GM19468 (cell line): ENCODE measurements at regions not wholly inside any gene's neighbourhood (a gene's known extent, or its start where the extent isn't known, plus 50 kb on each side); places are given as distances from the start of the nearest gene placed in this dataset.

ENCODE experiments used
- ATAC-seq: cut with Tn5 transposase; IDR thresholded peaks from one replicate; pipeline ENCODE4 v1.9.1; 2021; ENCODE audit warnings: mild to moderate bottlenecking, moderate library complexity, moderate number of reproducible peaks; ENCODE audit not compliant: unreplicated experiment; ENCODE audit errors: extremely low read depth

DNA sequence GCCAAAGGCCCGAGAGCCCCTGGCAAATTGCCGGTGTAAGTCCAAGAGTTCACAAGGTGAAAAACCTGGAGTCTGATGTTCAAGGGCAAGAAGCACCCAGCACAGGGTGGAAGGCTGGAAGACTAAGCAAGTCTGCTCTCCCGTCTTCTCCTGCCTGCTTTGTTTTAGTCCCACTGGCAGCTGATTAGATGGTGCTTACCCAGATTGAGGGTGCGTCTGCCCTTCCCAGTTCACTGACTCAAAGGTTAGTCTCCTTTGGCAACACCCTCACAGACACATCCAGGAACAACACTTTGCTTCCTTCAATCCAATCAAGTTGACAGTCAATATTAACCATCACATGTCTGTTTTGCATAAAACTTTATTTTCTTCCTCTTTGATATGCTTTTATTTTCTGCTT, 157.4 kb downstream of the HS3ST1 start:
- no peak for ATAC-seq

DNA sequence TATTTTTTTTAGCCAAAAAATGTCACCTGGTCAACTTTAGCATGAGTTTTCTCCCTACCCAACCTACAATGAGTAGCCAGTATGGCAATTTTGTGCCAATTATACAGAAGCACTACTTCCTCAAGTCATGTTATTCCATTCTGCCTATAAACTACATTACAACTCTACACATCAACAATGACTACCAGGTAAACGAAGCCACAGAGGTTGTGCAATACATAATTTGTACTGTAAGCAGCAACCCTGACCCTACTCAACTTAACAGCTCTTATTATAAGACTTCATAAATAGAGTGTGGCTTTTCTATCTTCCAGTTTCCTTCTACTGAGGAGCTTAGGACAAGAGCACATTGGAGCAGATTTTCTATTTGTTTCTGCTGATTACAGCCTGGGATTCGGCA, 160.5 kb downstream of the HS3ST1 start:
- ATAC-seq = no peak

DNA sequence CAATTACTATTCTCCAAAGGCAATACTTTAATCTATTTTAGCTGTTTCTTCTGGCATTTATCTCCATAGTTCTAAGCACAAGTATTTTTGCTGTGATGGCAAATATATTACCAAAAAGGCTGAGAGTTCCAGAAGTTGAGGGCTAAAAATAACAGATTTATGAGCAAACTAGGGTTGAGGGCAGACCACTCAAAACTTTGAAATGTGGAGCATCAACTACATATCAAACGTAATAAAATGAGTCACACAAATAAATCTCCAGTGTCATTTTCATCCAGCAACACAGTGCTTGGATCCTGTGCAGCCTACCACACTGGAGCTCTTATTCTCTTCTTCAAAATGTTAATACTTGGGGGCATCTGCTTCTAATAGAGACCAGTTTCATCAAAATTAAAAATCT, 163.9 kb downstream of the HS3ST1 start:
- ATAC-seq = no peak

DNA sequence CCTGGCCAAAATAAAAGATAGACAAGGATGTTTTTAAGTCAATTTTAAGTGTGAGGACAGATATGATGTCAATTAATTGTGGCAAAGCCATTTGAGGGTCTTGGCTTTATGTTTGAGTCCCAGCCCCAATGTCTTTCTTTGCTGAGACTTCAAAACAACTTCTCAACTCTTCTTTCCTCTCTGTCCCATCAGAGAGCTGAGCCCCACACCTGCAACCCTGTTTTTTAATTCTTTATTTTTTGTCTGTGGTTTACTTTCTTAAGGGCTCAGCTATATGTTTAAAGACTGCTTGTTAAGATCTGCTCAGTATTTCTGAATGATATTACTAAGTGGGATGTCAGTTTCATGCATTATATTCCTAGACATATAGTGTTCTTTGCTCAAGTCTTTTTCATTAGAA, 164.3 kb downstream of the HS3ST1 start:
- ATAC-seq = no peak

DNA sequence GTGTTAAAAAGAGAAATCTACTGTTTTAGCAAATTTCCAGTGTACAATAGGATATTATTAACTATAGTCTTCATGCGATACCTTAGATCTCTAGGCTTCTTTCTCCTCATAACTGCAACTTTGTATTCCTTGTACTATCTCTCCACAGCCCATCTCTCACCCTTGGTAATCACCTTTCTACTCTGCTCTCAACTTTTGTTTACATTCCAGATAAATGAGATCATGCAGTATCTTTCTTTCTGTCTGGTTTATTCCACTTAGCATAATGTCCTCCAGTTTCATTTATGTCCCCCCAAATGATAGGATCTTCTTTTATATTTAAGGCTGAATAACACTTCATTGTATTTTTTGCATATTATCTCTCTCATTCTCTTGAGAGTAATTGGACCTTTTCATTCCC, 165.5 kb downstream of the HS3ST1 start:
- no peak for ATAC-seq

DNA sequence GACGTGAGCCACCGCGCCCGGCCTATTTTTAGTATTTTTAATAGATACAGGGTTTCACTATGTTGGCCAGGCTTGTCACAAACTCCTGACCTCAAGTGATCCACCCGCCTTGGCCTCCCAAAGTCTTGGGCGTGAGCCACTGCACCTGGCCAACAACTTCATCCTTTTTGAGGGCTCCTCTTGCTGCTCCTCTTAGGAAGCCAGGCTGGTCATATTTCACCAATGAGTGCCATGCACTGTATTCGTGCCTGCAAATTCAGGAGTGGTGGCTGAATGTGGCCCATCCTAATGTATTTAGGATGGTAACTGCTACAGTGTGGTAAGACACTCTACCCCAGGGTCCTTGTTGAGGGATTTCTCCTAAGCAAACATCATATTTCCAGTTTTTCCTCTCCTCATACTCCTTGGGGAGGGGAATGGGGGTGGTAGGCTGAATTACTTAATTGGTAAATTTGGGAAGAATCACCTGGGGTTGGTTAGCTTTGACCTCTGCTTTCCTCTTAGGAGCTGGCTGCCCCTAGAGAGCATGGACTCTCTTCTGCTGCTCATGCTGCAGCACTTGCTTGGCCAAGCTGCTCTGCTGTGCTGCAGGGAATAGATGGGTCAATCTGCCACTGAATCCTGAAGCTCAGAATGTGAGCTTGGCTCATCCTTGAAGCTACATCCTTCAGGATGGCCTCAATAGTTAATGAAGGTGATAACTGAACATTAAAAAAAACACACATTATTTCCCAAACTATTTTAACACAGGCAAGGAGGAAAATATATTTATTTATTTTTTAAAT, 167.4 kb downstream of the HS3ST1 start:
- no peak for ATAC-seq

DNA sequence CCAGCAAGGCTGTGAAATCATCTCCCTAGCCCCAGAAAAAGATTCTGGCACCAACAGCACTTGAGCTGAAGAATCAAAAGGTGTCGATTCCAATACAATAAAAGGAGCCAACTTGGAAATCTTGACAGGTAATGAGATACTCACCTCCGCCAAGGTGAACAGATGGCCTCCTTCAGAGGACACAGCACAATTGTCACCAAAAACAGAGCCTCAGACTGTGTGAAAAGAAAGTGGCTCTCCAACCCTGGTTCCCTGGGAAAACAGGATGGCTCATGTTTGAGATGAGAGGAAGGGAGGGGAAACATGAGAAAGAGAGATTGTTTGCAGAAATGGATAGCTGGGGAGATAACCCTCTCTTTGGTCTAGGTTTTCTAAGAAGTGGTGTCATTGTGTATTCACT, 168.9 kb downstream of the HS3ST1 start:
- ATAC-seq = no peak

DNA sequence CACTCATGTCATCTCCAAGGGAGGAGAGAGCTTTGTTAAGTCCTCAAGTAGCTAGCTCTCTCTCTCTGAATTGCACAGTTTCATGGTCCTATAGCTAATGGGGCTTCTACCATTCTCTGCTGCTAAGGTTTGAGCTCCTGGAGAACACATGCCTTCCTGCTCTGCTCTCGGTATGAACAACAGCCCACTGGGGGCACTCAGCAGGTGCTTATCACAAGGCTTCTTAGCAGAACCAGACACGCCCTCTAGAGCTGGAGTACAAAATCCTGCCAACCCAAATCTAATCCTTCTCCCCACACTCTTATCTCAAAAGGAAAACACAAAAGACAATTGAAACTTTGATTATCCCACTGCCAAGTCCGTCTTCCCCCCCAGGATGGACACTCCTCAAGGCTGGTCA, 176.5 kb downstream of the HS3ST1 start:
- ATAC-seq = no peak

DNA sequence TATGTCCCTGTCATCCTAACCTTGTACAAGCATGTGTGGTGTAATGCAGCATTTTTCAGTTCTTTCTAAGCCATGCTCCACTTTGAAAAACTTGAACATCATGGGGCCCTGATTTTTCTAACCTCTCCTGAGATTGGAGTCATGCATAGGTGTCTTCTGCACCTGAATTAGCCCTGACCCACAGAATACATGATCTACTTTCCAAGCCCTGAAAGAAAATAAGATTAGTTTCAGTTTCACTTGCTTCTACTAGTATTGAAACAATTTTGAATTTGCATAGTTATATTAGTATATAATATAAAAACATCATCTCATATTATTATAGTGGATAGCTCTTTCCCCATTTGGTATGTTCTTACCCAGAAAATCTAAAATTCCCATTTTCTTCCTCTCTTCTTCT, 178.2 kb downstream of the HS3ST1 start:
- ATAC-seq = no peak

DNA sequence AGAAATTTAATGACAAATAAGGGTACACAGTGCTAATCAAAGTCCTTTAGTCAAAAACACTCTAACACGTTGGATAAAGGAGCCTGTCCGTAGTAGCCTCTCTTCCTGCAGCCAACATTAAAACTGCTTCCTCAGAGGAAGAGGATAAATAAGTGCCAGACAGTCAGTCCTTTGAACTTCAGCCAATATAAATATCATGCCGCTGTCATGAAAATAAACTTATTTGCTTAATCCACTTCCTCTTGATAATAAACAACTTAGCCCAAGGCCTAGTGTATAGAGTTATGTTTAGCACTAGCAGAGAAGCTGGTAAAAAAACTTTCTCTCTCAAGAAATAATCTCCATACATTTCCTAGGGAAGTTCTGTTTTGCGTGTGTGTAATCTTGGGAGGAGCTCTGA, 196.7 kb downstream of the HS3ST1 start:
- ATAC-seq = no peak

DNA sequence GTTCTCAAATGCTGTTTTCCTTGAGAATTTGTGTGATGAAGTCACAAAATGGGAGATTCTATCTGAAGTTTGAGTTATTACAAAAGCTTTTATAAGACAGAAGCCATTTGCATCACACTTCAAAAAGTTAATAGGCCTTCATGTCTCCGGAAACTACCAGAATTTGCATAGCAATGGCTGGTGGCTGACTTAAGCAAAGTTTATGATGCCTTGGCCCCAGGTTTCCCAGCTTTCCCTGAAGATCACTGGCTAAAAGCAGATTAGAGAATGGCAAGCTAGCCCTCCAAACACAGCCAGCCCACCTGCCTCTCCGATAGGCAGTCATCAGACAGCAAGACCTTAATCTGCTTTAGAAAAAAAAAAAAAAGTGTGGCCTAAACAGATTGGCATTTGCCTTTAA, 197.8 kb downstream of the HS3ST1 start:
- ATAC-seq = no peak

DNA sequence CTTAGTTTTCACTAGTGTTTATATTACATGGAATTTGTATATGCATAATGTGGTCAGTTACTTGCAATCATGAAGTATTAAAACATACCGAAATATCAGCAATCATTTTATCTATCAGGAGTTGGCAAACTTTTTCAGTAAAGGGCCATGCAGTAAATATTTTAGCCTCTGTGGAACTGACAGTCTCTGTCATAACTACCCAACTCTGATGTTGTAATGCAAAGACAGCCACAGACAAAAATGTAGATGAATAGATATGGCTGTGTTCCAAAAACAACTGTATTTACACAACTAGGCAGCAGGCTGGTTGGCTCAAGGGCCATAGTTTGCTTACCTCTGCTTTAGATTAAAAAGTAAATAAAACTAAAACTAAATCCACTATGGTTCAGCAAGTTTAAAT, 200.2 kb downstream of the HS3ST1 start:
- ATAC-seq = no peak

DNA sequence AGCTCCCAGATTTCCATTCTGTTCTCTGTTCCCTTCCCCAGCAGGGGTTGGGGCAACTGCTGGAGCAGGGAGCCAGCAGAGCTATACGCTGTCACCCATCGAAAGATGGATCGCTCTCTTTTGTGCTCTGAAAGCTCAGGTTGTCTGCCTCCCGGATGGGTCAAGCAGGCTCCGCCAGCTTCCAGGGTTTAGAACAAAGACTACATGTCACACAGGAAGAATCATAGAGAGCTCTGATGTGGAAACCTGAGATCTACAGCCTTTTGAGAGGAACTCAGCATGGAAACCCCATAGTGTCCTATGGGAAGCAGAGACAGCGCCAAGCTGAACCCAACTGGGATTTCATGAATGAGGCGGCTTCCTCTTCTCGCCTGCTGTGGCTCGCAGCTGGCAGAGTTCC, 205.4 kb downstream of the HS3ST1 start:
- no peak for ATAC-seq

DNA sequence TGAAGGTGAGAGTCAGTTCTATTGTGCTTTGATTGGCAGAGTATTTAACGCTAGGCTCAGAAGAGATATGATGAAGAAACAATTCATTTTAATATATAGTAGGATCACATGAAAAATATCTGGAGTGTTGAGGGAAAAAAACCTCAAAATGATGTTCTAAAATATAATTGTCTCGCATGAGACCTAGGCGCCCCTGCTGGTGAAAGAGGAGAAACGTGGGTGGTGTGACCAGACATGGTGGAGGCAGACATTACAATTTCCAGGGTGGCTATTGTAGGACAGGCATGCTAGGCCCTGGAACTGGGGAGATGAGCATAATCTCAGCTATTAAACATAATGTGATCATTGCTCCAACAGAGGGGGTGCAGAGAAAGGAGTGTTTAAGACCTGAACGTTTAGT, 210.0 kb downstream of the HS3ST1 start:
- no peak for ATAC-seq

DNA sequence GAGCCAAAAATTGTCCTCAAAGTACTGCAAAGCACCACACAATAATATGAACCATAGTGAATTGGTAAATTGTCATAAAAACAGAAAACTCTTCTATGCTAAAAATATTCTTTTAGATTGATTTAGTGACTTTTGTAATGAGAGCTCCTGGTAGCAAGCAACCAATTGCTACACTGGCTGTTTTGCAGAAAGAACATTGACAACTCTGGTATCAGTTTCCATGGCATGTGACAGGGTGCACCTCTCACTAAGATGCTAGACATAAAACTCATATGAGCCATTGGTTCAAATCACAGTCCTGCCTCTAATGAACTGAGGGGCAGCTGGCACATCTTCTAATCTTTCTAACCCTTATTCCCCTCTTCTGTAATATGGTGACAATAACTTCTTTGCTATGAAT, 212.2 kb downstream of the HS3ST1 start:
- no peak for ATAC-seq

DNA sequence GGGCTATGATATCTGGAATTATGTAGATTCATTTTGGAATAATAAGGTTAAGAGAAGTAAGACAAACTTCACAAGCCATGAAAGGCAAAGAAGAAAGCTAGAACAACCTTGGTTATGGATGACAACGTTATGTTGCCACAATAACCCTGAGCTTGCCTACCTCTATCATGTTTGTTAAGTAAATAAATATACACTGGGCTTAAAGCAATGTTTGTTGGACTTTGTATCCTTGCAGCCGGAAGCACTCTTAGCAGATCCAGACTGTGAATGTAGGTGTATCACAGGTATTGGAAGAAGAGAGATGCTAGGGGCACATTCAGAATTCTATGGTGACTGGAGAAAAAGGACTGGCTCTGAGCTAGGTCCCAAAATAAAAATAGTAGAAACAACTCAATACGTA, 214.4 kb downstream of the HS3ST1 start:
- ATAC-seq = no peak

DNA sequence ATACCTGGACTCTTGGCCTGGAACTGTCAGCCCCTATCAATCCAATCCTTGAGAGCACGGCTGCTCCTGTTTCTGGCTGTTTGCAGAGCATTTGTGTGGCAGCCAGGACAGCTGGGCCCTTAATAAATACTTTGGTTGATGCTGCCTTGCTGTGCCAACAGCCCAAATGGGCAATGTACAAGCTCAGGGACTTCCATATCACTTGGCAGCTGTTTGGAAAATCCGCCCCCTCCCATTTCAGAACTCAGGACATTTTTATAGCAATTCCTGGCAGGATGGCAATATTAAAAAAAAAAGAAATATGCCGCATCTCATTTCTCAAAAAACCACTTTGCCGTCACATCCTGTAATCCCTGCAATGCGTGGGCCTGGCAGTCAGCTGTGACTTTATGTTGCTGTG, 218.9 kb downstream of the HS3ST1 start:
- ATAC-seq = no peak

DNA sequence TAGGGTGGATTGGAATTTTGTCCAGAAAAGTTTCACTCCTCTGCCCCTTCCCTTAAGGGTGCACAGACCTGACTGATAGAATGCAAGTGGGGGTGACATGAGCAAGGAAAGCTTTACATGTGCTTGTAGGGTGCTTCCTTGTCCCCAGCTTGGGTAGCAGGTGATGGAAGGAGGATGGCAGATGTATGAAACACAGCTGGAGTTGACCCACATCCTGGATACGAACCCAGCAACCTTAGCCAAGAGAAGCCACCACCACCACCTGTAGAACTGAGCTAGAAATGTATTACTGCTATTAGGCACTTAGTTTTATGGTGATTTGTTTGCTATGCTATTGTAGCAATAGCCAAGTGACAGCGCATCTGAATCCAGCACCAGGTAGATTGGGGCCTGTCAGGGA, 227.4 kb downstream of the HS3ST1 start:
- ATAC-seq = no peak

DNA sequence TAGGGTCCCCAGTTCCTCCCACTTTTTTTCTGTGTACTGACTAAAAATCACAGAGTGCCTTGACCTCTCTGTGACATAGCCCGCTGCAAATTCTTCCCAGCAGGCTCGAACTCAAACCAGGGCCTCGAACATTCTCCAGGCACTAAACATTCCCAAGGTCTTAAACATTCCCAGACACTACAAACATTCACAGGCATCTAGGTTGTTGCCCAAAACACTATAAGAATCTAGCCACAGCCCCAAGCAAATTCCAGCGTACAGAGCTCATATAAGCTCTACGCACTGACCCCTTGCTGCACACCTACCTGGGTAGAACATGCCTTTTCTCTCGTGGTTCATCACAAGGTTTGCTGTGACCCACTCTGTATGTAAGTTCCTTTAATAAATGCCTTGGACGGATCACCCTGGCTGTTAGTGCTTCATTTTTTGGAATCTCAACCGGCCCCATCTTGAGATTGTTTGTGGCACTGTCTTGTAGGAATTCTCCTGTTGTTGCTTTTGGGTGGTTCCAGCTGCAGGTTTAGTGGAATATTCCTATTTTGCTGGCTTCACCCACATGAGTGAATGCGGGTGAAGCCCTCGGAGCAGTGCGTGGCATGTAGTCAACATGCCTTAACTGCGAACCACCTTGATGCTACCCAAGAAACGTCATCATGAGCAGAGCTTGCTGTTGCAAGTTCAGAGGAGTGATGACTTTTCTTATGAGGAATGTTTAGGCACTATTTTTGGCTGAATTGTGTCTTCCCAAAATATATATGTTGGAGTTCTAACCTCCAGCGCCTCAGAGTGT, 230.0 kb downstream of the HS3ST1 start:
- no peak for ATAC-seq

DNA sequence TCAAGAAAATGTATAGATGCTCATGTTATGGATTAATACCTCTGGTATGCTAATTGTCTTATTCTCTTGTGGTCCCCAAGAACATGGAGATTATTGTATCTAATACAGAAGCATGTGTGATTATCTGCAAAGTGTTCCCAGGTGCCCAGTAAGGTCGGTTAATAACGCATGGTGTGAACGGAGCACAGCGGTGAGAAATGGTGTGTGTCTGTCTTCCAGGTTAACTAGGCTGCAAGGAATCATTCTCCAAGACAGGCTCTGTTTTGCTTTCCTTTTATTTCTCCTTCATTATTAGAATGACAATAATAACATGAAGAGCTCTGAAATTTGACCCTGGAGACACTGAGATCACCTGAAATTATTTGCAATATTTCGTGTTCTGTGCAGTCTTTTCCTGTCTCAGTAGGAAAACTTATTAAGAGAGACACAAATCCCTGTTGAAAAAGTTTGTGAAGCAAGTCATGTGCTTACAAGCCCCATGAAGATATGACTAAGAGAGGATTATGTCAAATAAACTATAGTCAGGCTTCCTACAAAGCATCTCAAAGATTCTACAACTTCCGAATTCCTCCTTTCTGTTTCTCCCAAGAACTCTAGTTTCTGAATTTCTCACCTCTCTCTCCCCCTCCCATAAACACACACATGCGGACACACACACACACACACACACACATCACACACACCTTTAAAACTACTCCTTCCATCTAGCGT, 230.9 kb downstream of the HS3ST1 start:
- ATAC-seq = no peak

DNA sequence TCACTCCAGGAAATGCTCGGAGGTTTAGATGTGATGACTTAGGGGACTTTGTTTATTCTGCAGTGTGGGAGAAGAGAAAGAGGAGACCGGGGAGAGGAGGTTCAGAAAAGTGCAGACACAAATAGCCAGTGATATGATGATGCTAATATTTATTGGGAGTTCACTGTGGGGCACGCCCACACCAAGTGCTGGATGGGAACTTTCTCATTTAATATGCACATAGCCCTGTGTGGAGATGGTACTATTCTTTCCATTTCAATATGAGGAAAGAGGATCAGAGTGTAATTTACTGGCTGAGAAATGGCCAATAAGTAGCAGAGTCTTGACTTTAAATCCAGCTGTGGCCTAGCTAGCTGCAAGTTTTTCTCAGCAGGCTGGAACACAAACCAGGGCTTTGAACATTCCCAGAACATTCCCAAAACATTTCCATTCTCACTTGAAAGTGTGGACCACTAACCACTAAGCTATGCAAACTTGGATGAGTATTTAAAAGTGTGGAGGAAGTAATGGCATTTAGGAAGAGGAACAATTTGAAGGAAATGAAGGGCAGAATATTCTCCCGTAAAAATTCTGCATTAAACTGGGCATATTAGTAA, 231.7 kb downstream of the HS3ST1 start:
- no peak for ATAC-seq
